MM.1S (cell line): ENCODE measurements at regions not wholly inside any gene's neighbourhood (a gene's known extent, or its start where the extent isn't known, plus 50 kb on each side); places are given as distances from the start of the nearest gene placed in this dataset.

ENCODE experiments used
- DNase-seq: peaks from one replicate; pipeline ENCODE4 v3.0.0-alpha.2; 2015
- H2AFZ ChIP-seq: fragments of 300-600 bp; sonication (generic); 2 replicates; pipeline ENCODE4 v1.6.0; 2016; ENCODE audit warnings: antibody characterized with exemption, low read length
- H3F3A ChIP-seq: fragments of 300-600 bp; sonication (generic); 2 replicates; pipeline ENCODE4 v1.6.1; 2016; ENCODE audit warnings: mild to moderate bottlenecking, antibody characterized with exemption, low read length, moderate library complexity, mixed read lengths; ENCODE audit not compliant: insufficient read depth
- H3K27ac ChIP-seq: fragments of 300-600 bp; sonication (generic); 2 replicates; pipeline ENCODE4 v1.5.1; 2016; ENCODE audit warnings: mild to moderate bottlenecking, low read length
- H3K27me3 ChIP-seq: fragments of 300-600 bp; sonication (generic); replicated peaks from 2 replicates; pipeline ENCODE4 v1.6.0; 2016; ENCODE audit warnings: low read length; ENCODE audit not compliant: insufficient read depth
- H3K36me3 ChIP-seq: fragments of 300-600 bp; sonication (generic); replicated peaks from 2 replicates; pipeline ENCODE4 v1.6.1; 2016; ENCODE audit warnings: mild to moderate bottlenecking, low read length, mixed read lengths; ENCODE audit not compliant: insufficient read depth
- H3K4me1 ChIP-seq: fragments of 300-600 bp; sonication (generic); 2 replicates; pipeline ENCODE4 v1.6.1; 2016; ENCODE audit warnings: low read length, mixed read lengths
- H3K4me2 ChIP-seq: fragments of 300-600 bp; sonication (generic); 2 replicates; pipeline ENCODE4 v1.6.0; 2016; ENCODE audit warnings: low read depth, low read length
- H3K4me3 ChIP-seq: fragments of 300-600 bp; sonication (generic); 2 replicates; pipeline ENCODE4 v1.5.1; 2016; ENCODE audit warnings: low read length, mixed read lengths
- H3K79me2 ChIP-seq: fragments of 300-600 bp; sonication (generic); 2 replicates; pipeline ENCODE4 v1.6.1; 2016; ENCODE audit warnings: mixed run types, low read length, mixed read lengths
- H3K9ac ChIP-seq: fragments of 300-600 bp; sonication (generic); 2 replicates; pipeline ENCODE4 v1.6.1; 2016; ENCODE audit warnings: low read length, mixed read lengths
- H3K9me2 ChIP-seq: fragments of 300-600 bp; sonication (generic); replicated peaks from 2 replicates; pipeline ENCODE4 v1.6.1; 2016; ENCODE audit warnings: mild to moderate bottlenecking, low read length, mixed read lengths; ENCODE audit not compliant: insufficient read depth
- H3K9me3 ChIP-seq: fragments of 300-600 bp; sonication (generic); replicated peaks from 2 replicates; pipeline ENCODE4 v1.6.1; 2016; ENCODE audit warnings: mild to moderate bottlenecking, low read length, mixed read lengths; ENCODE audit not compliant: insufficient read depth
- H4K20me1 ChIP-seq: fragments of 300-600 bp; sonication (generic); 2 replicates; pipeline ENCODE4 v1.6.1; 2016; ENCODE audit warnings: mild to moderate bottlenecking, low read length, moderate library complexity, mixed read lengths; ENCODE audit not compliant: insufficient read depth
- CTCF ChIP-seq: fragments of 300-600 bp; sonication (generic); IDR thresholded peaks from 2 replicates; pipeline ENCODE4 v1.5.1; 2016; ENCODE audit warnings: antibody characterized with exemption, low read length, mixed read lengths
- EZH2 ChIP-seq: fragments of 300-600 bp; sonication (generic); optimal IDR thresholded peaks from 2 replicates; pipeline ENCODE3; 2017; ENCODE audit warnings: low read depth, mild to moderate bottlenecking, antibody characterized with exemption, low read length, mixed read lengths
- EZH2phosphoT487 ChIP-seq: fragments of 300-600 bp; sonication (generic); IDR thresholded peaks from 2 replicates; pipeline ENCODE4 v1.6.1; 2018; ENCODE audit warnings: antibody characterized with exemption, low read length

- no peak for TF ChIP-seq EZH2
- TF ChIP-seq CTCF = no peak
- TF ChIP-seq EZH2phosphoT487 = no peak
- Histone ChIP-seq H2AFZ (no peak overlapping the region), H3K4me2 (no peak overlapping the region), H3K9me2 (no peaks in the 10 kb centered on the region), H3K9me3 (no peaks in the 10 kb centered on the region), H3K9ac (no peak overlapping the region), H4K20me1 (no peaks in the 10 kb centered on the region), H3F3A (no peaks in the 10 kb centered on the region), H3K4me1 (no peaks in the 10 kb centered on the region), H3K4me3 (no peak overlapping the region), H3K36me3 (no peaks in the 10 kb centered on the region), H3K27ac (no peak overlapping the region), H3K27me3 (no peaks in the 10 kb centered on the region), H3K79me2 (no peaks in the 10 kb centered on the region)
- DNase-seq = no peak
Measured at GRCh38 chr6:17036065-17036393, 65.8 kb upstream of the STMND1 start.

GRCh38 chr6:17035257-17036064 lies 66.4 kb upstream of the STMND1 start:
- Histone ChIP-seq H3K79me2 (no peaks in the 10 kb centered on the region), H2AFZ (no peak overlapping the region), H3K36me3 (no peaks in the 10 kb centered on the region), H3K4me2 (no peak overlapping the region), H3K9ac (no peak overlapping the region), H3K27me3 (no peaks in the 10 kb centered on the region), H3K4me3 (no peak overlapping the region), H4K20me1 (no peaks in the 10 kb centered on the region), H3K27ac (no peak overlapping the region), H3K9me2 (no peaks in the 10 kb centered on the region), H3K9me3 (no peaks in the 10 kb centered on the region), H3F3A (no peaks in the 10 kb centered on the region), H3K4me1 (no peaks in the 10 kb centered on the region)
- no peak for DNase-seq
- no peak for TF ChIP-seq CTCF
- no peak for TF ChIP-seq EZH2
- TF ChIP-seq EZH2phosphoT487 = no peak

- Histone ChIP-seq H3K36me3 (no peaks in the 10 kb centered on the region), H3K27me3 (no peaks in the 10 kb centered on the region), H3K9me2 (no peaks in the 10 kb centered on the region), H3K4me1 (no peaks in the 10 kb centered on the region), H3K79me2 (no peaks in the 10 kb centered on the region), H4K20me1 (no peaks in the 10 kb centered on the region), H3K4me2 (no peak overlapping the region), H3K9ac (no peak overlapping the region), H3K4me3 (no peak overlapping the region), H3F3A (no peaks in the 10 kb centered on the region), H3K9me3 (no peaks in the 10 kb centered on the region), H3K27ac (no peak overlapping the region), H2AFZ (no peak overlapping the region)
- TF ChIP-seq EZH2 = no peak
- no peak for TF ChIP-seq CTCF
- no peak for TF ChIP-seq EZH2phosphoT487
- no peak for DNase-seq
Measured at GRCh38 chr6:17033746-17034145, 68.1 kb upstream of the STMND1 start.
